ENCODE measurements at regions not wholly inside any gene's neighbourhood (a gene's known extent, or its start where the extent isn't known, plus 50 kb on each side); places are given as distances from the start of the nearest gene placed in this dataset.
A peak's percentile ranks its signal among the peaks of the same experiment; 100 is the strongest.
"Not testable (repeated sequence)": the region's sequence is repeated elsewhere in the genome, so short reads cannot be mapped to it uniquely, and the experiment has no call there.

DNA sequence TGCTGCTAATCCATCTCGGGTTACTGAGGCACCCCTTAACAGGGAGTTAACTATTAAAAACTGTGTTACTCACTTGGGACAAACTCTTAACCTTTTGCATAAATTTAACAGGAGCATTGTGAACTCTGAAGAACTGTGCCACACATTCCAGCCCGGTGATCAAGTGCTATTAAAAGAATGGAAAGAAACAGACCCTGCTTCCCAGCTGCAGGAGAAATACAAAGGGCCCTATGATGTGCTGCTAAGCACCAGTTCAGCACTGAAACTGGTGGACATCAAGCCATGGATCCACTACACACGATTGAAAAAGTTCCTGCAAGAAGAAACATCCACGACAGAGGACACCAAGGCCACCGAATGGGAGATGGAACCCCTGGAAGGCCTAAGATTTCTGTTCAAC lies 114.7 kb upstream of the PLCL2 start:
- no peak for DNase-seq

DNA sequence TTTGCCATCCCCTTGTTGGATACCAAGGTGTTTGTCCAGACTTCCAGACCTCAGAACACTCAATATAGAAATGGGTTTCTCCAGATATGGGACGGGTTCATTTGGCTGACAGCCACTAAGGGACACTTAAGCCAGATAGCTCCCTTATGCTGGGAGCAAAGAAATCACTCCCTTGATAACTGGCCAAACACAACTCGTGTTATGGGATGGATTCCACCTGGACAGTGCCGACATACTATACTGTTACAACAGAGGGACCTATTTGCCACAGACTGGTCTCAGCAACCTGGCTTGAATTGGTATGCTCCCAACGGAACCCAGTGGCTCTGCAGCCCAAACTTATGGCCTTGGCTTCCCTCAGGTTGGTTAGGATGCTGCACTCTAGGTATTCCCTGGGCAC lies 114.0 kb upstream of the PLCL2 start:
- no peak for DNase-seq

DNA sequence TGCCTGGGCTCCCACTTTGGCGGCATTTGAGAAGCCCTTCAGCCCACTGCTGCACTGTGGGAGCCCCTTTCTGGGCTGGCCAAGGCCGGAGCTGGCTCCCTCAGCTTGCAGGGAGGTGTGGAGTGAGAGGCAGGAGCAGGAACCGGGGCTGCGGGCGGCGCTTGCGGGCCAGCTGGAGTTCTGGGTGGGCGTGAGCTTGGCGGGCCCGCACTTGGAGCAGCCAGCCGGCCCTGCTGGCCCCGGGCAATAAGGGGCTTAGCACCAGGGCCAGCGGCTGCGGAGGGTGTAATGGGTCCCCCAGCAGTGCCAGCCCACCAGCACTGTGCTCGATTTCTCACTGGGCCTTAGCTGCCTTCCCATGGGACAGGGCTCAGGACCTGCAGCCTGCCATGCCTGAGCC lies 111.2 kb upstream of the PLCL2 start:
- not testable (repeated sequence) for DNase-seq

DNA sequence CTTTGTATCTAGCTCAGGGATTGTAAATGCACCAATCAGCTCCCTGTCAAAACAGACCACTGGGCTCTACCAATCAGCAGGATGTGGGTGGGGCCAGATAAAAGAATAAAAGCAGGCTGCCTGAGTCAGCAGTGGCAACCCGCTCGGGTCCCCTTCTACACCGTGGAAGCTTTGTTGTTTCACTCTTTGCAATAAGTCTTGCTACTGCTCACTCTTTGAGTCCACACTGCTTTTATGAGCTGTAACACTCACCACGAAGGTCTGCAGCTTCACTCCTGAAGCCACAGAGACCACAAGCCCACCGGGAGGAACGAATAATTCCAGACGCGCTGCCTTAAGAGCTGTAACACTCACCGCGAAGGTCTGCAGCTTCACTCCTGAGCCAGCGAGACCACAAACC lies 110.2 kb upstream of the PLCL2 start:
- DNase-seq: peak; percentile 18

DNA sequence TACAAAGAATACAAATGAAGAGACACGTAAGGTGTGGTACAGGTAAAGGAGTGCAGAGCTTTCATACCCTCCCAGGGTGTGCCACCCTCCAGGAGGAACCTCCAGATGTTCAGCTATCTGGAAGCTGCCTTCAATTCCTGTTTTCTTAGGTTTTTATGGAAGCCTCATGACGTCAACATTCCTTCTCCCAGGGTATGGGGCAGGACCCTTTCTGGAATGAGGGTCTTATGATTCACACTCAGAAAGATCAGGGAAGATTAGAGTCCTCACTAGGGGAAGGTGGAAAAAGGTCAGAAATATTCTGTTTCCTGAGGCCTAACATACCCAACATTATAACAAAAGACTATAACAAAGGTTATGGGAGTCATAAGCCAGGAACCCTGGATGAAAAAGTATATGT lies 99.8 kb upstream of the PLCL2 start:
- DNase-seq: no peak

GRCh38 chr3:16785465-16785864 lies 99.3 kb upstream of the PLCL2 start:
- DNase-seq: no peak

DNA sequence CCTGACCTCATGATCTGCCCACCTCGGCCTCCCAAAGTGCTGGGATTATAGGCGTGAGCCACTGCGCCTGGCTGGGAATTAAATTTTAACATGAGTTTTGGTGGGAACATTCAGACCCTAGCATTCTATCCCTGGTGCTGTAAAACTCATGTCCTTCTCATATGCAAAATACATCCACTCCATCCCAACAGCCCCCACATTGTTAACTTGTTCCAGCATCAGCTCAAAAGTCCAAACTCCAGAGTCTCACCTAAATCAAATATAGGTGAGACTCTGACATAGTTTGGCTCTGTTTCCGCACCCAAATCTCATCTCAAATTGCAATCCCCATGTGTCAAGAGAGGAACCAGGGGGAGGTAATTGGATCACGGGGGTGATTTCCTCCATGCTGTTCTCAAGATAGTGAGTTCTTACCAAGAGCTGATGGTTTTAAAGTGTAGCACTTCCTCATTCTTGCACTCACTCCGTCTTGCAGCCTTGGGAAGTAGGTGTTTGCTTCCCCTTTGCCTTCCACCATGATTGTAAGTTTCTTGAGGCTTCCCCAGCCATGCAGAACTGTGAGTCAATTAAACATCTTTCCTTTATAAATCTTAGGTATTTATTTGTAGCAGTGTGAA lies 96.2 kb upstream of the PLCL2 start:
- DNase-seq: no peak

DNA sequence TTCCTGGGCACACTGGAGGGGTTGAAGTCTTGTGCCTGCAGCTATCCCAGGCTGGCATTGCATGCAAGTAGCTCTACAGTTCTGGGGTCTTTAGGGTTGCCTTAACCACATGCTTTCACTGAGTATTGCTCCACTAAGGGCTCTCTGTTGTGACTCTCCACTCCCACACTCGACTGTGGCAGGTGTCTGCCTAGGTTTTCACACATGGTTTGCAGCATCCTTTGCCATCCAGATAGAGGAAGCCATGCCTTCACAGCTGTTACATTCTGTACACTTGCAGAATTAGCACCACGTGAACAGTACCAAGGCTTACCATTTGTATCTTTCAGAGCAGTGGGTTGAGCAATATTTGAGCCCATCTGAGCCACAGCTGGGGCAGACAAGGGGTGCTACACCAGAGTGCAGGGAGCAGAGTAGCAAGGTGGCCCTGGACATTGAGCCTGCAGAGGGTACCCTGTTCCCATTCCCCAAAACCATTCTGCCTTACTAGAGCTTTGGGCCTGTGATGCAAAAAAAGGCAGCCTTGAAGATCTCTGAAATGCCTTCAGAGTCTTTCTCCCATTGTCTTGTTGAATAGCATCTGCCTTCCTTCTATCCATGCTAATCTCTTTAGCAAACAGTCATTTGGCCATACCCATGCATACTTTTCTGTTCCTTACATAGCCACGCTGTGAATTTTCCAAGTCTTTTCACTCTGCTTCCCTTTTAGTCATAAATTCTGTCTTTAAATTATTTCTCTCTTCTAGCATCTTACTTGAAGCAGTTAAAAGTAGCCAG lies 95.2 kb upstream of the PLCL2 start:
- no peak for DNase-seq

GRCh38 chr3:16790432-16791400 lies 94.0 kb upstream of the PLCL2 start:
- DNase-seq: no peak

DNA sequence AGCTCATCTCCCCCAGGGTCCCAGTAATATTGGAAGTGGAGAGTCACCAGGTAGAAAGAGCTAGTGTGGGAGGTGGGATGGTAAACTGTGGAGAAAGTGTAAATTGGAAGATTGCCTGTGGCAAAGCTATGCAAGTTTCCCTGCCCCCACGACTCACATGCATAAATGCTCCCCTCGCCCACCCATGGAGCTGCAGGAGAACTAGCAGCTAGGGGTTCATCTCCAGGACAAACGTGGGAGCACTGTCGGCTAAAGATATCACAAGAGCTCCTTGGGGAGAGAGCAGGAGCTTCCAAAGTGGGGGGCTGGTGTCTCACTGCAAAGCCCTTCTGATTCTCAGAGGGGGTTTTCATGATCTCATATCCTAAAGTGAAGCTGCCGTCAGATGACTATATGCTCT lies 91.4 kb upstream of the PLCL2 start:
- no peak for DNase-seq

GRCh38 chr3:16794257-16794656 lies 90.5 kb upstream of the PLCL2 start:
- no peak for DNase-seq

DNA sequence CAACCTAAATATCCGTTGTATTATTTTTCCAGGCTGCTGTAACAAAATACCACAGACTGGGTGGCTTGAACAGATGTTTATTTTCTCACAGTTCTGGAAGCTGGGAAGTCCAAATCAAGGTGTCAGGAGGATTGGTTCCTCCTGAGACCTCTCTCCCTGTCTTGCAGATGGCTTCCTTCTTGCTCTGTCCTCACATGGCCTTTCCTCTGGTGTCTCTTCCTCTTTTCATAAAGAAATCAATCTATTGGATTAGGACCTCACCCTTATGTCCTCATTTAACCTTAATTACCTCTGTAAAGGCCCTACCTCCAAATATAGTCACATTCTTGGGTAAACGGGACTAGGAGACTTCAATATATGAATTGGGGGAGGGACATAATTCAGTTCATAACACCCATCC lies 89.2 kb upstream of the PLCL2 start:
- DNase-seq: no peak

DNA sequence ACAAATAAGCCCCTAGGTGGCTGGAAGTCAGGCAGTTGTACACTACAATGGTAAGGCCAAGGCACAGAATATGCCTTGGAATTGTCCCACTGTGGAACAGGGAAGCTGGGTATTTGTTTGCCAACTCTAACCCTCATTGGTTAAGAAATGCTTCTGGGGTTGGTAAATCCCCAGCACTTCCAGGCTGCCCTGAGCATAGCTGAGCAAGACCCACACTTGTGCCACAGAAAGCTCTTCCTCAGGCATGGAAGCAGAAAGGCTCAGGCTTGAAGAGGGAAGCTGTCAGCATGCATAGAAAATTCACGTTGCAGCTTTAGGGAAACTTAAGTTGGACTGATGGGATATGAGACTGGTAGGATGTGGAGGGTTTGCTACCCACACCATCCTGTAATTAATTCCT lies 86.9 kb upstream of the PLCL2 start:
- DNase-seq: no peak

- no peak for DNase-seq
These were observed 86.0 kb upstream of the PLCL2 start for GRCh38 chr3:16798738-16799137.

DNA sequence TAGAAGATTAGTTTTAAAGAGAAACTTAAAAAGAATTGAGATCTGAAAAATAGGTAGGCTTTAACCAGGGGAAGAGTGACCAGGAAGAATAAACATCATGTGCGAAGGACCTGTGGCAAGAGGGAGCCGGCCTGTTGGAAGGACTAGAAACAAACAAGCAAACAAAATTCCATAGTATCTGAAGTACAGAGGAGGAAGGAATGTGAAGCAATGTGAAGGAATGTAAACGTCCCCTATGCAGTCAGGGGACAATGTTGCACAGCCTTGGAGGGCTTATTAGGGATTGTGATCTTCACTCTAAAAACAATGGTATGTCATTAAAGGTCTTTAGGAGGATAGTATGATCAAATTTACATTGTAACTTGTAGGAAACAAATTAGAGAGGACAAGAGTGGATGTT lies 84.4 kb upstream of the PLCL2 start:
- no peak for DNase-seq

DNA sequence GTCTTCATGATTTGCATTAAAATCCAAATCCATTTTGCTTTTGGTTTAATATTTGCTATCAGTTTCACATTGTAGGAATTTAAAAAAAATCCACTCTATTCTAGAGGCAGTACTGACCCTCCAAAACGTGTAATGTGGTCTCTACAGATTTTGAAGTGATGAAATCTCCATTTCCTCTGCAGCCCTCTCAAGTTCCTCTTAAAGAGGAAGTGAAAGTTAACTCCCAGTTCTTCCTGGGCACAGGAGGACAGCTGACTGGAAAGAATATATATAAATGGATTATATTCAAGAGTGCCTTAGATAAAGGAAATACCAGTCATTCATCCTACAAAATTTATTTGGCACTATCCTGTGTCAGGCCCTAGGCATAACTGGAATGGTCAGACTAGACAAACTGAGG lies 83.5 kb upstream of the PLCL2 start:
- DNase-seq: no peak

DNA sequence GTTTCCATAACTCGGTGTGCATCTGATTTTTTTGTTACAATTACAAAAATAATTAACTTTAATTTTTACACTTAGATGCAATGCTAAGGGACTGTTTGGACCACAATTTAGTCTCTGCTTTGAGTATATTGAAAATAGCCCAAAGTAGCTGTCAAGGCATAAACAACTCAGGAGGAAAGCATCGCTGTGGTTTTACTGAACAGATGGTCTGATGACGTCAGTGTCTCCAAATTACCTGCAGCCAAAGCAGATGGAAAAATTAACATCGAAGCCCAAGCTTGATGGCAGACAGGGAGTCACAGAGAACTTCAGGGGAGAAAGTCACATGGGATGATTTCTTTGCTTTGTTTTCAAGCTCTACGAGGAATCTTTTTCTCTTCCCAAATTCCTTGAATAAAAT lies 83.1 kb upstream of the PLCL2 start:
- DNase-seq: no peak

DNA sequence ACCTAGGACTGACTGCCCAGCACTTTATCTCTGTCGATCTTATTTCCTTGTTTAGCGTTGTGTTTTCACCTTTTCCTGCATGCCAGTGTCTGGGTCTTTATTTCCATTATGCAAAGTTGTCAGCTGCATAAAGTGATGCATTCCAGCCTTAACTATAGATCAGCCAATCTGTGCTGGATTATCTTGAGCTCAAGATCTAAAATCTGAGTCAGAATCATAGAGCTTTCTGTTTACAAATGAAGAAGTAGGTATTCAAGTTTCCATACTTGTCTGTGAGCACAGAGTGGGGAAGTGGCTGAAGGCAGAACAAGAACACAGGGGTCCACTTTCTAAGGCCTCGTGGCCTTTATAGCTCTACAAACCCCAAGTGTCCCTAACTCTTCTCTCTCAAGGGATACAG lies 82.4 kb upstream of the PLCL2 start:
- DNase-seq: no peak

DNA sequence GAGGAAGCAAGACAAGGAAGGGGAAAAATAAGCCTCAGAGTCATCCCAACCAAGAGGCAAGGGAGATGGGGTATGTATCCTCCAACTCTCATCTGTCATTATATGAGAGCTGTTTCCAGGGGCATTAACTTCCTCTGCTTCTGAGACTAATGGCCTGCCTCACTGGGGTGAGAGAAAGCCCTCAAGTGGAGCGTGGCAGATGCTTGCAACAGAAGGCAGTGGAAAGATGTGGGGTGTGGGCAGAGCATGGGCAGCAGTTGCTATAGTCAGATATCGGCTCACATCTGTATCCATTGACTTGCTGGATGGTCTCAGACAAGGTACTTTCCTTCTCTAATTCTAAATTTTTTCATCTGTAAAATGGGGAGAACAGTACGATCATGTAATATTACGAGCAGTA lies 81.7 kb upstream of the PLCL2 start:
- no peak for DNase-seq

DNA sequence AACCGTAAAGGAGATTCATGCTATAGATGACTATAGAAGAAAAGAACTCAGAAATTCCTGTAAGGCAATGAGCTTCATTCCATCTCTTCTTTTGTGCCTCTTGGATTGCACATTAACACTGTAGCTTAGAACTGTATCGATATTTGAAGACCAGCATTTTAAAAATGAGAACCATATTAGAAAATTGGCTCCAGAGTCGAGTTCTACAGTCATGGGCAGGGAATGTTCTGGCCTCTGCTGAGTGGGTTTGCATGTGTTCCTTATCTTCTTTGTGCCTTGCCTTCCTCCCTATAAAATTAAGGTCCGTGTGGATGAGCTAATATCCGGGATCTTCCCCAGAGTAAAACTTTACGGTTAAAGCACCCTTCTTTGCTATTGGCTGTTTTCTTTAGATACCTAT lies 77.4 kb upstream of the PLCL2 start:
- no peak for DNase-seq

DNA sequence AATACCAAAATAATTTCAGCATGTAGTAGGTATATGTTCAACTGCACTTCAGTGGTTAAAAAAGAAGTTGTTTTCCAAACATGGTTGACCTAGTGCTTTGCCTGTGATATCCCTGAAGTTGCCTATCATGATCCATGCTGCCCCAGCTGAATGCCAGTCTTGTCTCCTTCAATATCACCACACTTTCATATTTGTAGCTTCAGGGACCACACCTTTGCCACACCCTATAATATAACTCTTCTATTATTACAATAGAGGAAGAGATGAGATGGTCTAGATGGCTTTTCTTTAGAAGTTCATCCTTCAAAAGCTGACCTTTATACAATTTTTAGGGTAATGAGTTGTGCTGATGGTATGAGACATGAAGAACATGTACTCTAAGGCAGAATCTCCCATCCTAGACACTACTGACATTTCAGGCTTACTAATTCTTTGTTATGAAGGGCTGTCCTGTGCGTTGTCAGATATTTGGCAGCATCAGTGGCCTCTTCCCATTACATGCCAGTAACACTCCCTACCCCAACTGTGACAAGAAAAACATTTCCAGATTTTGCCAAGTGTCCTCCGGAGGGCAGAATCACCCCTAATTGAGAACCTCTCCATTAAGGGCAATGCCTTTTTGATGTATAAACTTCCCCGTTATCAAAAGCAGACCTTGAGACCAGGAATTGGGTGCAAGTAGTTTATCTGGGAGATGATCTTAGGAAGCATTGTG lies 76.2 kb upstream of the PLCL2 start:
- DNase-seq: no peak

DNA sequence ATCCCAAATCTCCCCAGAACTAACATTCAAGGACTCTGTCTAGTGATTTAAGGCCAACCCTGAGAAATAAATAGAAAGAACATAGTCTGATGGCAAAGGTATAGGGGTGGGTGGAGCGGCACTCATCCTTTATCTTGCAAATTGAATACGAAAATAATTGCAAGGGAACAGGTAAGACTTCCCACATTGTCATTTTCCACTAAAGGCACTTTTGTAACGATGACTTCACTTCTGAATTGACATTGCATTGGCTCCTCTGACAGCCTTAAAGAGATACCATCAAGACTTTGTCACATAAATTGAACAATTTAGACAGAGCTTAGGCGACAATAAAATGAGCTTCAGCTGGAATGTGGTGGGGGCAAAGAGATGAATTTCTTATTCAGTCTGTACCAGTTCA lies 75.3 kb upstream of the PLCL2 start:
- no peak for DNase-seq

GRCh38 chr3:16809993-16810392 lies 74.8 kb upstream of the PLCL2 start:
- DNase-seq: no peak

Data from activated naive CD4-positive, alpha-beta T cell treated with anti-CD3 and anti-CD28 coated beads, Interleukin-2, amount 50 U/mL, for 16 hours (primary cell).